ENCODE measurements at regions not wholly inside any gene's neighbourhood (a gene's known extent, or its start where the extent isn't known, plus 50 kb on each side); places are given as distances from the start of the nearest gene placed in this dataset.

GRCh38 chr15:92803852-92804609 is 96.1 kb upstream of the CHD2 start:
- Histone ChIP-seq H3K27ac (ENCODE audit: low read depth, low read length) (no peak overlapping the region), H3K23ac (ENCODE audit: insufficient read length) (no peak overlapping the region), H2BK12ac (ENCODE audit: low read depth, low read length) (no peak overlapping the region), H4K8ac (ENCODE audit: extremely low read depth, insufficient read depth, low read length) (no peak overlapping the region), H3K9ac (replicated peaks in 1 of 4; ENCODE audit: extremely low read depth in 1 of 4, low read depth in 3 of 4, low read length in 3 of 4) (no peak overlapping the region), H3K79me2 (ENCODE audit: control insufficient read depth in 1 of 2, insufficient read depth in 2 of 2, low read length in 2 of 2) (no peaks in the 10 kb centered on the region), H3K4me3 (ENCODE audit: extremely low read depth in 1 of 4, insufficient read depth in 2 of 4, low read depth in 3 of 4, low read length in 4 of 4) (no peak overlapping the region), H2BK120ac (replicated peaks; ENCODE audit: low read depth, low read length) (no peak overlapping the region), H3K14ac (ENCODE audit: insufficient read length) (no peak overlapping the region), H2BK20ac (ENCODE audit: low read length) (no peak overlapping the region), H2AFZ (ENCODE audit: low read length) (no peak overlapping the region), H3K27me3 (replicated peaks in 1 of 4; ENCODE audit: control insufficient read depth in 3 of 4, extremely low read depth in 1 of 4, insufficient read depth in 3 of 4, low read length in 3 of 4) (no peaks in the 10 kb centered on the region), H3K4ac (replicated peaks; ENCODE audit: insufficient read length, low read depth, low read length) (no peak overlapping the region), H4K5ac (ENCODE audit: insufficient read length, low read depth, low read length) (no peak overlapping the region), H4K91ac (replicated peaks; ENCODE audit: insufficient read length, low read length) (no peak overlapping the region), H3K79me1 (ENCODE audit: low read depth, low read length) (no peaks in the 10 kb centered on the region), H3K4me1 (replicated peaks in 1 of 4; ENCODE audit: control insufficient read depth in 3 of 4, insufficient read depth in 4 of 4, low read length in 3 of 4) (peaks cover 3 to 6% (median 5%) of the 10 kb centered on the region in 4 experiments; a peak in 6 of 7 replicates), H3K56ac (replicated peaks; ENCODE audit: insufficient read length, low read depth, low read length) (no peak overlapping the region), H2AK5ac (ENCODE audit: low read depth, low read length) (no peak overlapping the region), H3K23me2 (ENCODE audit: low read depth, low read length) (peaks cover 2% of the 10 kb centered on the region; the same call in 1 of the 2 replicates), H2BK15ac (ENCODE audit: low read length) (no peak overlapping the region), H3K18ac (ENCODE audit: extremely low read depth, low read length) (no peak overlapping the region), H2BK5ac (ENCODE audit: low read depth, low read length) (no peak overlapping the region), H3K36me3 (ENCODE audit: control insufficient read depth in 2 of 4, insufficient read depth in 4 of 4, low read length in 3 of 4) (no peaks in the 10 kb centered on the region), H3K9me3 (ENCODE audit: insufficient read depth in 2 of 2, low read depth in 1 of 2, low read length in 1 of 2) (no peaks in the 10 kb centered on the region), H3K4me2 (ENCODE audit: insufficient read depth in 1 of 2, low read depth in 2 of 2, low read length in 2 of 2) (no peak overlapping the region), H4K20me1 (replicated peaks in 1 of 2; ENCODE audit: control insufficient read depth in 1 of 2, insufficient read depth in 2 of 2, low read length in 2 of 2) (no peaks in the 10 kb centered on the region)
- WGBS, 2 experiments (ENCODE audit: extremely low coverage in 1 of 2, insufficient coverage in 1 of 2, insufficient read length in 1 of 2, insufficient replicate concordance in 2 of 2, low coverage in 1 of 2, low lambda C conversion rate in 2 of 2, missing lambda C conversion rate in 1 of 2), result 94% methylated on average over 5 of the region's 5 CpGs; no CpG with 5 or more reads in 1 of the 2 experiments
- FAIRE-seq (no peak), DNase-seq (ENCODE audit: low read depth in 1 of 2, low spot score in 2 of 2) (no peak)
- TF ChIP-seq SP4 (IDR thresholded peaks at IDR 0.05; ENCODE audit: low read length) (no peak), FOSL1 (IDR thresholded peaks at IDR 0.05; ENCODE audit: insufficient read depth, low read depth, low read length) (no peak)
- TF ChIP-seq, protein P1, sequence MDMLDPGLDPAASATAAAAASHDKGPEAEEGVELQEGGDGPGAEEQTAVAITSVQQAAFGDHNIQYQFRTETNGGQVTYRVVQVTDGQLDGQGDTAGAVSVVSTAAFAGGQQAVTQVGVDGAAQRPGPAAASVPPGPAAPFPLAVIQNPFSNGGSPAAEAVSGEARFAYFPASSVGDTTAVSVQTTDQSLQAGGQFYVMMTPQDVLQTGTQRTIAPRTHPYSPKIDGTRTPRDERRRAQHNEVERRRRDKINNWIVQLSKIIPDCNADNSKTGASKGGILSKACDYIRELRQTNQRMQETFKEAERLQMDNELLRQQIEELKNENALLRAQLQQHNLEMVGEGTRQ (IDR thresholded peaks at IDR 0.05; ENCODE audit: low read length), result no peak
- POLR2A ChIA-PET (ENCODE audit: partially characterized antibody), result interaction anchor here (0.9 to 1.8 kb wide), 6 partner anchors 8 to 112 kb away, joined by 3 to 5 read pairs (median 4); partner anchors contain the start of gene CHD2
- CTCF ChIA-PET (ENCODE audit: partially characterized antibody), result interaction anchor here (0.7 to 6.9 kb wide), 5 partner anchors 7 to 122 kb away, joined by 3 to 54 read pairs (median 3); no protein-coding TSS in a partner anchor
